CD4-positive, alpha-beta T cell treated with Interleukin-6 for 4 hours (primary cell): ENCODE measurements at regions not wholly inside any gene's neighbourhood (a gene's known extent, or its start where the extent isn't known, plus 50 kb on each side); places are given as distances from the start of the nearest gene placed in this dataset.

Source experiments
- DNase-seq: peaks from one replicate; pipeline ENCODE4 v3.0.0-alpha.2; 2020; ENCODE audit warnings: mixed read lengths

DNA sequence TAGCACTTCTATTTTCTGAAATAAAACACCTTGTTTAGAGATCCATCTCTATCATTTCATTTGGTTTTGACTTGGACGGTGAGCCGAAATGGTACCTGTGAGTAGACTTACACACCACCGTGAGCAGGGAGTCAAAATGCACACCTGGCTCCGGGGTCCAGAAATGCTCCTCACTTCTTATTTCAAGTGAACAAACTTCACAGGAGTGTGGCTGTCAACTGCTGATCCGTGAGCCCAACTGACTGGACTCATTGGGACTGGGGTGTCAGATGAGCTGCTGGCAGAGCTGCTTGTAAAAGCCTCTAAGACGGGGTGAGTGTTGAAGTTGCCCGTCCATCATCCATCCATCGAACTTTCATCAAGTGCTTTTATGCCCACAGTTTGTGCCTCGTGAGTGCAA lies 435.5 kb downstream of the GLRX3 start:
- DNase-seq: no peak

DNA sequence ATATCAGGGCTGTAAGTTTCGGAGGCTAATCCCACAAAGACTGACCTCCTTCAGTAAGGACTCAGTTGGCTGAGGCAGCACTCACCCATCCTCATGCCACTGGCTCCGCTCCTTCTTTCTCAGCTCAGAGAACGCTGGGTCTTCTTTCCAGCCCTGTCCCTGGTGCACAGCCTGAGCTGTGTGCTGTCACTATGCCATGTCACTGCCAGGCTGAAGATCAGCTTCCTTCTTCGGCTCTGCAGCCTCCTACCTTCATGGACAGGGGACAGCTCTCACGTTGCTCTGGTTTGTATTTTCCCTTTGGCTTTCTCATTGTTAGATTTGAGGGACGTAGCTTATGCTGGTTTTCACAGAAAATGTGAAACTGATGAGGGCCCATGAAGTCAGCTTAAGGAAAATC lies 437.3 kb downstream of the GLRX3 start:
- DNase-seq: no peak

DNA sequence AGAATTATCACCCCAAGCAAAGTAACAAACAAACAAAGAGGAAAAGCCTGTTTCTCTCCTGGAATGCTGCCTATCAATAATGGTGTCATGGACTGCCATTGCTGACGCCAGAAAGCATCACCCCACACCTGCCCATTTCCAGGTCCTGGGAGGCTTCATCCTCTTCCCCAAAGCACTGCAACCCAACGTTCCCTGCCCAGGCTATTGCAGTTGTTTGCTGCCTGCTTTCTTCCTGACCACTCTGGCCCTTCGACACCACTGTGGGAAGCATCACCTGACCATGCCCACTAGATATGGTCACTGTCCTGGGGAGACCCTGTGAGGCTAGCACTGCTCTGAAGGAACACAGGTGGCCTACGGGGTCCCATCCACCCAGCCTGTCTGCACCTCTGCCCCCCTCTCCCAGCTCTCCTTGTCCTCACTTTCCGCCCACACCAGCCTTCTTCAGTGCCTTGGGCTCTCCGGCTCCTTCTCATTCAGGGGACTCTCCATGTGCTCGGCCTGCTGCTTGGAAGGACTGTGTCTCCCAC lies 439.6 kb downstream of the GLRX3 start:
- DNase-seq: no peak

DNA sequence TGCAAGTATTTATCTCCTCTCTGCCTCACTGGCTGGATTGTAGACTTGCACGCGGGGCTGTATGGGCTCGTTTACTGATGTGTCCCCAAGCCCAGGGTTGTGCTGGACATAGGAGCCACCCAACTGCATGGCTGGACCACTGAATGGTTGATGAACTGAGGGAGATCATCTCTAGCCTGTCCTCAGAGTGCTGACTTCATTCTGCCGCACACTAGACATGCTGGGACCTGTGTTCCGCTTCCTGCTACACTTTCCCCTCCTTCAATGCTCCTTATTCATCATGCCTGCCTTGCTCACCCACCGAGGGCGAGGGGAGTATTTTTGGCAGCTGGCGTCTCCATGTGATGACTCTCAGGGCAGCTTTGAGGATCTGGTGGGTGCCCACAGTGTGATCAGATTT lies 440.2 kb downstream of the GLRX3 start:
- no peak for DNase-seq

DNA sequence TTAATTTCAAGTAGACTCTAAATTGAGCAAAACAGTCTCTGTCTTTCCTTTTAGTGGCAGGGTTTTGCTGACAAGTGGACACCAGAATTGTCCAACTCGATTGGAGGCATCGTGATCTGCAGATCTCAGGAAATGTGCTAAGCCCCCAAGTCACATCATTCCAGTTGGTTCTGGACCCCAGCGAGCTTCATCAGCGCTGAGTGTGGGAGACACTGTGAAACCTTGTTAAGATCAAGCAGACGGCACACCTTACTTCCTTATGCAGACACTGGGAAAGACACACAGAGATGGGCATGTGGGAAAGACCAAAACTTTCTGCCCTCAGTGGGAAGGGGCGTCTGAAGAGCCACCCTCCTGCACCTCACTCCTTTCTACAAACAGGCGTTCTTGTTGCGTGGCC lies 440.8 kb downstream of the GLRX3 start:
- DNase-seq: no peak

DNA sequence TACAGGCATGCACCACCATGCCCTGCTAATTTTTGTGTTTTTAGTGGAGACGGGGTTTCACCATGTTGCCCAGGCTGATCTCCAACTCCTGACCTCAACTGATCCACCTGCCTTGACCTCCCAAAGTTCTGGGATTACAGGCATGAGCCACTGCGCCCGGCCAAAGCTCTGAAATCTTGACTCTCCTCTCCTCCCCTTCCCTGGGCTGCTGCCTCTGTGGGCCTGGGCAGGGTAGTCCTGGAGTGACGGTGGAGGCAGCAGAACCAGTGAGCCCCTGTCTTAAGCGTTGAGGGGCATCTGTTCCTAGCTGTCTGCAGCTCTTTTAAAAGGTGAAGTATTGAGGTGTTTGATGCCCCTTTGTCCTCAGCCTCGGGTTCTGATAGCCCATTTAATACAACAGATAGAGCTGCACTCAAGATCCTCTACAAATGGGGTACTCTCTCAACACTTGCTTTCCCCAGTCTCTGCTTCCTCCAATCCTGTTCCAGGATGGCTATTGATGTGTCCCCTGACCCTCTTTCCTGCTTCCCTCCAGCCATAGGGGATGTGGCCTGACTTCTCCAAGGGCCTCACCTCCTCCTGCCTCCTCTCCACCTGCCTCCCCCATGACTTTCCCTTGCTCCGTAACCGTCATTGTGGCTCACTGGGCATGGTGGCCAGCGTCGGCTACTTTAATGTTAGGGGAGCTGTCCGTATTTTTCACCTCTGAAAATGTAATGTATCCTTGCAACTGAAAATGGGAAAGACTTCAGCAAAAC lies 442.5 kb downstream of the GLRX3 start:
- DNase-seq: no peak

DNA sequence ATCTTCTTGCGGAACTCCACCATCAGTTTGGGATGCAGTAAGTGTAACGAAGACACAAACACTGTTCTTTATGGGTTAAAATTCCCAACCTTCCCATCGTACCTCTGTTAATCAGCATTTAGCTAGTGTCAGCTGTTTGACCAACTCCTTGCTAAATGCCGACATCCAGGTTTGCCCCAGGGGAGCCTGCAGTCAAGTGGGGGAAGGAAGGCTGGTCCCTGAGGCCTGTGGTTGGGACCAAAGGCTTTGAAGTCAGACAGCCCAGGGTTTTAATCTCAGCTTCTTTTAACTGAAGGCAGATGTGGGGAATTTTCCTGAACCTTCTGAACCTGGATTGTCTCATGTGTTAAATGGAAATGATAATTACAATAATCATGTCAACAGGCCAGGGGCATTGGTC lies 443.7 kb downstream of the GLRX3 start:
- DNase-seq: no peak

DNA sequence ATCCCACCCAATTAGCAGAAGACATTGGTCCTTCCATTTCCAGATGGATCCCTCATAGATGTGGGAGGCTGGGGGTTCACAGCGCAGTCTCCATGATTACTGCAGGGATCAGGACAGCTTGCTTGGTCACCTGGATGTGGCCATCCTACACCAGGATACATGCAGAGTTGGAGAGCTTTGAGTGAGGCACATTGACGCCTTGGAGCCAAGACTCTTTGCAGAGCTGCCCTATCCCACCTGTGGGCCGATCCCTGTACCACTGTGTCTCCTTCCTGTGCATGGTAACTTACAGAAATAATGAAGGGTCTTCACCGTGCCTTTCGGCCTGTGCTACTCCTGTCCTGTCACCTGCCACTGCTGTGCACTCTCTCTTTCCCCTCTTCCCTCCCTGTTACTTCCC lies 444.8 kb downstream of the GLRX3 start:
- no peak for DNase-seq

DNA sequence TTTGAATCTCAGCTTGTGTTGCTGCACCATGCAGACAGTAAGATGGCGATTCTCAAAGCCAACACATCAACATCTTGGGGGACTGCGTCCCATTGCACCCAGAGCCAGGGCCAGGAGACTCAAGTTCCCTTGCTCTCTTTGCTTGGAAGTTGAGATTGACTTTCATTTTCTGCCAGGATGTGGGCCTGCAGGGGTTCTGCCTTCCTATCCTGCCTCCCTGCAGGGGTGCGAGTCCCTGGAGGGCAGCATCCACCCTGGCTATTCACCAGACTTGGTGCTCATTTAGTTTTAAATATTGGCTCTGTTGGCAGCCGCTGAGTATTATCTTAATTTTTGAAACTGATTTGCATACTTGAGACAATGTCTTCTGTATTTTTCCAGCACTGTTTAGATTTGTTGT lies 451.5 kb downstream of the GLRX3 start:
- no peak for DNase-seq

DNA sequence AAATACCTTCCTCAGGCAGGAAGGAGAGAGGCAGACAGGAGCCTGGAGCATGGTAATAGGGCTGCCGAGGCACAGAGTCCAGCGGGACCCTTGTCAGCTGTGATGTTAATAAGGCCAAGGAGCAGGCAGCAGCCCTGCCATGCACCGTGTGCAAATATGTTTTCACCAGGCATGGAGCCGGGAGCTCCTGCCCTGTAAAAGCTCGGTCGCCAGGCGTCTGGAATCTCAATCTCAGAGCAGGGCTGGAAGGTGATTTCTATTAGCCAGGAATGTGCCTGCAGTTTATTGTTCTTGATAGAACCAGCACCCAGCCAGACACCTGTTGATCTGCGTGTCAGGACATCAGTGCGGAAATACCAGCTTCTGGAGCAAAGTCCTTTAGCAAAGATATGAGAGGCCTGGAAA lies 469.8 kb downstream of the GLRX3 start:
- no peak for DNase-seq

DNA sequence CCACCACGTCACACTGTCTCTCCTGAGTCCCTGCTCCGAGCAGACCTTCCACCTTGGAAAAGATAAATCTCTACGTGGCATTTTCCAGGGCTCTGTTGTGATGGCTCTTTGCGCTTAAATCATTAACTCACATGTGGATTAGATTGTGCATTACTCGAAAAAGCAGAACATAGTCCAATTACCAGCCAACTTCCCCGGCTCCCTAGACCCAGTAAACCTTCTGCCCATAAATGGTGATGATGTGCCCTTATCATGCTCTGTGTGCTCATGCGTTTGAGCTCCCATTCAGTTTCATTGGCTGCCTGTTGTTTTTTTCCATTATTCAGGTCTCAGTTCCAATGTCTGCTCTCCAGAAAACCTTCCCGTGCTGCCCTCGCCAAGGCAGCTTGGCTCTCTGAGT lies 471.2 kb downstream of the GLRX3 start:
- no peak for DNase-seq

DNA sequence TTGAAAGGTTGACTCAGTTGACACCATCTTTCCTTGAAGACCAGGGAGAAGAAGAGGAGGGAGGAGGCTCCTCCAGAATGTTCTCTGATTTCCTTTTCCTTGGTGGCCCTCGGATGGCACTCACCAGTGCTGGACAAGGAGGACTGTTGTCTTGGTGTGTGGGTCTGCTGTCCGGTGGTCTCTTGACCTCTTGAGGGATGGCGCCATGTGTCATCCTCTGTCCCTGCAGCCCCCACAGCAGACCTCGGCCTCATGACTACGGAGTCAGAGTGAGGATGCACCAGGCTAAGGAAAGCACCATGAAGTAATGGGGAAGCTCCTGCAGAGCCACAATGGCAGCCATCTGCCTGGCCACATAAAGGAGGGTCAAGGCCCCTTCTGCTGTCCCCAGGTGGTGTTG lies 475.0 kb downstream of the GLRX3 start:
- no peak for DNase-seq

DNA sequence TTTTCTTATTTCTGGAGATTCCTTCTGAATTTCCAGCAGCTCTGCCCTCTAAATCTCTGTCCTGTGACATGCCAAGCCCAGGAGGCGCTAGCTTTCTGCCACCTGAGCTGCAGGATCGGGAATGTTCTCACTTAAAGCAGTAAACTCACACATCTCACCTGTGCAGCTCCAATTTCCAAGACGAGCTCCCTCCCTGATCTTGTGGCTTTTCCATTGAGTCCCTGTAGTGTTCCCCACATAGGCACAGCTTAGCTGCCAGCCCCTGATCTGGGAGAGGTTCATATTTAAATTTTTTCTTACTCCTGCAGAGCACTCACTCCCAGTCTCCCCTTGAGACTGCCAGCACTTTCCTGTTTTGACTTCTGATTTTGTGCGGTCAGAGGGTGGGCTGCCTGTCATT lies 479.3 kb downstream of the GLRX3 start:
- no peak for DNase-seq

DNA sequence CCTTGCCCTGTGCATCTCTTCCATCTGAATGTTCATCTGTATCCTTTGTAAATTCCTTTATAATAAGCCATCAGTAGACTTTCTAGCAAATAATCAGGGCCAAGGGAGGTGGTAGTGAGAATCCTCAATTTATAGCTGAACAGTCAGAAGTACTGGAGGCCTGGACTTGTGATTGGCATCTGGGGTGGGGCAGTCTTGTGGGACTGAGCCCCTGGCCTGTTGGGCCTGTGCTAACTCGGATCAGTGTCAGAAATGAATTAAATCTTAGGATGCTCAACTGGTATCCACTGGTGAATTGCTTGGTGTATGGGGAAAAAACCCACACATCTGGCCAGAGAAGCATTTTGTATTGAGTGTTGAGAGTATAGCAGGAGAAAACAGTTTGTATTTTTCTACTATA lies 481.8 kb downstream of the GLRX3 start:
- DNase-seq: no peak

DNA sequence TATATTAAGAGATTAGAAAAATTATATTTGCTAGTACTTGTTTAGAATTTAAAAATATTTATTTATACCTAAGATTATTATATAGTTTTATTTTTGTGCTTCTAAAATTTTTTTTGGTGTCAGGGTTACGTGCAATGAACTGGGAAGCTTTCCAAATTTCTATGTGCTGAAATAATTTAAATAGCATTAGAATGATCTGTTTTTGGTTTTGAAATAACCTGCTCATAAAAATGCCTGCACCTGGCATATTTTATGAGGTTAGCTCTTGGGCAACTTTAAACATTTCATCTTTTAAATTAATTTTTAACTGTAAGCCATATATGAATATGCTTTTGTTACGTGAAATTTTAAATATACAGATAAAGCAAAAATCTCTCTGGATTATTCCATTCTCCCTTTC lies 482.5 kb downstream of the GLRX3 start:
- no peak for DNase-seq

DNA sequence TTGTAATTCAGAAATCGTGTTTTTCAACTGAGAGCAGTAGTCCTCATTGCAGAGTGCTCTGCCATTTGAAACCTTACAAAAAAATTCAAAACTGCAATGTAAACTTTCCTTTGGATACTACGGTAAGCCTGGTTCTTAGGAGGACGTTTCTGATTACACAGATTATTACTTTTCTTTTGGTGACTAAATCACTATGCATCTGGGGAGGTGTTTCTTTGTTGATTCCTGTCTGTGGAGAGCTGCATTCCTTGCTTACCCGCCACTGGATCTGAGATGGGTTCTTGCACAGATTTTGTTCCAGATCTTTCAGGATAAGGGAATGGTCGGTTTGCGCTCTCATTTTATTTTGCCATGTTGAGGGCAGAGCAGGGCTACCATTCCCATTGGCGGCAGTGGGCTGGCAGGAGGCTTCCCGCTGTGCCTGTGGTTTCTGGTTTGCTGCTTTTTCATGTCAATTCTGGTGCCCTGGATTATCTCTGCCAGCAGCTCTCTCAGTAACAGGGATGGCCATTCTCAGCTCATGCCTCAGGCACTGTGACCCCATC lies 485.1 kb downstream of the GLRX3 start:
- no peak for DNase-seq

DNA sequence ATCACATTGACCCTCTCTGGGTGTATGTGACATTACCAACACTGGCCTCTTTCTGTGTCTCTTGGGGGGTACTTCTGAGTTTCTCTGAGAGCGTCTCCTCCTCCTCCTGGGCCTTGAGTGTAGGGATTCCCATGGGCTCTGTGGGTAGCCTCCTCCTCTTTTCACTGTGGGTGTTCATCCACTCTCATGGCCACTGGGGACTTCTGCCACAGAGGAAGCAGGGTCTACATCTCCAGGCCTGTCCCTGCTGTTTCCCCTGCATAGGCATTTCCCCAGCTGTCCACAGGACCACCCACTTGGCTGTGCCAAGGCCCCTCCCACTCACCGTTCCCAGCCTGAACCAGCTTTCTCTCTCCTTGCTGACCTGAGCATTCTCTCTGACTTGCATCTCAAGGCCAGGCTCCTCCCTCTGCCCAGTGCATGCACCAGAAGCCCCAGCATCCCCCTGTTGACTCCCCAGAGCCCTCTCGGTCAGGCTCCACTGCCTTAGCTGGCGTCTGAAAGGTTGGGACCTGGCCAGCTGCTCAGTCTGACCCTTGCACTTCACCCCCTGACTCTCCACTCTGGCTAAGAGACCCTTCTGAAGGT lies 487.6 kb downstream of the GLRX3 start:
- DNase-seq: no peak

DNA sequence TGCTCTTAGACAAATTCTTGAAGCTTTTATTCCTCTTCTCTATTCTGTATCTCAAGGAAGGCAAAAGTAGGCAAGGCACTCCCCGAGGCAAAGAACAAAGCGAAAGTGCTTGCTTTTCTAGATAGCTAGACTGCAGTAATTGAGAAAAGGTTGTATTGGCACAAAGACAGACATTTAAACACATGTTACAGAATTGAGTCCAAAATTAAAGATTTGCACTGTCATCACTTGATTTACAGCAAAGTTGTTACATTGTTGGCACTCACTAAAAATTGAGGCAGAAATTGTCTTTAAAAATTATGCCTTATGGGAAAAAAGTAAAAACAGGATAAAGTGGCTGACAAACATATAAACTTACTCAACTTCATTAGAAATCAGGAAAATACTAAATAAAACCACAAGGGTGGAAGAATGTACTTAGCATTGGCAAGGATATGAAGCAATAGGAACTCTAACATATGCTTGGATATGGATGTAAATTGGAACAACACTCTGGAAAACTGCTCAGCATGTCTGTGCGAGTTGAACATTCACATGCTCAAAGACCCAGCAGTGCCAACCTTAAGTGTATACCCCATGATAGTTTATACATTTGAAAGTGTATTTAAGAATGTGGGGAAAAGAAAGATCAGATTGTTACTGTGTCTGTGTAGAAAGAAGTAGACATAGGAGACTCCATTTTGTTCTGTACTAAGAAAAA lies 491.3 kb downstream of the GLRX3 start:
- DNase-seq: no peak

DNA sequence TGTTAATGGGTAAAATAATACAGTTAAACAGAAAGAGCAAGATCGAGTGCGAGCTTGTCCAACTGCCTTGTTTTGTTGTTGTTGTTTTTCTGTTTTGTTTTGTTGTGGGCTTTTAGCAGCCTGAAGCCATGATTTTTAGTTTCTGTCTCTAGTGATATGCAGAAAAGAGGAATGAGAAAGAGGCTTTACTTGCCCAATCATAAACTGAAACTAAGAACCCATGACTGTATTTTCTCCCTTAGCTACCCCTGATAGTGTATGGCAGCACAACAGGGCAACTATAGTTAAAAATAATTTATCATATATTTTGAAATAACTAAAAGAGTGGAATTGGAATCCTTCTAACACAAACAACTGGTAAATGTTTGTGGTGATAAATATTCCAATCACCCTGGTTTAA lies 493.9 kb downstream of the GLRX3 start:
- no peak for DNase-seq

DNA sequence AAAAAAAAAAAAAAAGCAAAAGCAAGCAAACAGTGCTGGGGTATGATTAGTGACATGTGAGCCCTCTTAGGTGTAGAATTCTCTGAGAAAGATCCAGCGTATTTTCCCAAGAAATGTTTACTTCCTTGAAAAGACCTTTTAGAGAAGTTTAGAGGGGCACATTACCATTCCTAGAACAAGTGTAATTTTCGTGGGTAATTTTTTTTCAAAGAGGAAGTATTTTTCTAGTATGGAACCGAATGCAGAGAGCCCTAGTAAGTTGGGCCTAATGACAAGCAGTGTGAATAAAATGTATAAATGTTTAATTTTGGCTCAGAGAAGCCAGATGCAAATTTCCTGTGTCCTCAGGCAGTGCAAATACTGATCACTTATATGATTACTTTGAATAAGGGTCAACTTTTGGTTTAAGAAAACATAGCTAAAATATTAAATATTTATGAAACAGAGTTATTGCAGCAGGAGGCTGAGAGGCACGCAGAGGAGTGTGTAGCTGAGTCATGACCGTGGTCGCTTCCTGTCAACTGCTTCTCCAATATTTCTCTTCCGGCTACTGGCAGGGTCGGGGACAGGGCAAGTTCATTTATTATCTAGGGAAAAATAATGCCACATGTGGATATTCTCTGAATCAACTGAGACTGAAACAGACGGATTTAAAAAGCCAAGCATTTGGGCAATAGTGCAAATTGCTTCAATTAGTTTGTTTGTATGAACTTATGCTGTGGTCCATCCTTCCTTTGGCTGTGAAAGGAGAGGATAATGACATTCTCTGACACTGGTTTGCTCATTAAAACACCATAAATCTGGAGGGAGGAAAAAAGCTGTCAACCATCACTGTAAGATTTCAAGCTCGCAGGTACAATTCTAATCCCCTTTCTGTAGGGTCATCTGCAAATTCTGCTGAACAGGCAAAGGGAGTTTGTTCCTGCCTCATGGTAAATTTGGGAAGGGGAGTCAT lies 495.2 kb downstream of the GLRX3 start:
- no peak for DNase-seq

DNA sequence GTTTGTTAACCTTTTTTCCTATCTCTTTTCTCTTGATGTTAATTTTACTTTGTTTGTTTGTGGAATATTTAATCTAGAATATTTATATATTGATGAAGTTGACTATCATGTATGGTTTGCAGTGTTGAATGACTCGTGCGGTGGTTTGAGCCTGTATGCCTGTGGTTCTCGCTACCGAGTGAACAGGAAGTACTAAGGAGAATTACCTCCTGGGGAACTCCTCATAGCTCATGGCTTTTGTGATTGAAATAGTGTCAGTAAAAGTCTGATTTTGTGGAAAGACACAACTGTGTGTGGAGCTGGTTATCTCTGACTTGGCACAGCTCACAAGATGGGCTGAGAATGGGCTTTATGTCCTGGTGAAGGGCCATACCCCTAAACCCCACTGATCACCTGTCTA lies 498.6 kb downstream of the GLRX3 start:
- DNase-seq: no peak

DNA sequence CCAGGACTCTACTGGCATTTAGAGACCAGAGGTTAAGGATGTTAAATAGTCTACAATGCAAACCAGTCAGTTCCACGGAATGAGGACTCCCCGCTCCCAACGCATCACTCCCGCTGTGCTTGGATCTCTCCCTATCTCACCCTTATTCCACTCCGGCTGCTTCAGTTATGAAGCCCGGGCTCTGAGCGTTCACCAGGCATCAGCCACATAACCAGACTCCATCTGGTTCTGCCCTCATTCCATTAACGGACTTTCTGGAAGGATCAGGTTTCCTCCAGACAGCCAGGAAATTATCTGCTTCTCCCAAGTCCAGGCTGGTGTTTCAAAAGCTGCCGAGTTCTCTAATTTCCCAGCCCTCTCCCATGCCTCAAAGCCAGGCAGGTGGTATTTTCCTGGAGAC lies 499.3 kb downstream of the GLRX3 start:
- DNase-seq: no peak
